ENCODE measurements at regions not wholly inside any gene's neighbourhood (a gene's known extent, or its start where the extent isn't known, plus 50 kb on each side); places are given as distances from the start of the nearest gene placed in this dataset.

DNA sequence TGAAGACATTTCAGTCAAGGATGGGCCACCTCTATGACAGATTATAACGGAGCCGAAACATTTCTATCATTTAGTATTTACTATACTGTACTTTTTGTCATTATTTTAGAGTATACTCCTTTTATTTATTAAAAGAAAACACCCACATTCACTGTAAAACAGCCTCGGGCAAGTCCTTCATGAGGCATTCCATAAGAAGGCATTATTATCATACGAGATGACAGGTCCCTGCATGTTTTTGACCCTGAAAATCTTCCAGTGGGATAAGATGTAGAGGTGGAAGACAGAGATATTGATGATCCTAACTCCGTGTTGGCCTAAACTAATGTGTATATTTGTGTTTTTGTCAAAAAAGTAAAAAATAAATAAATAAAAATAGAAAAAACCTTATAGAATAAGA is 245.0 kb downstream of the MTX2 start:
- TF ChIP-seq FOXM1 (IDR thresholded peaks at IDR 0.05; ENCODE audit: borderline replicate concordance) (no peak), TARDBP (IDR thresholded peaks at IDR 0.05) (no peak), SP1 (IDR thresholded peaks at IDR 0.05) (no peak)

Data from HEK293T (cell line).